GM12872 (cell line): ENCODE measurements at regions not wholly inside any gene's neighbourhood (a gene's known extent, or its start where the extent isn't known, plus 50 kb on each side); places are given as distances from the start of the nearest gene placed in this dataset.

Experiments used
- CTCF ChIP-seq: IDR thresholded peaks from 3 replicates; pipeline ENCODE4 v1.5.1; 2011; ENCODE audit warnings: low read depth, mild to moderate bottlenecking, low read length, moderate library complexity; ENCODE audit not compliant: insufficient read depth

DNA sequence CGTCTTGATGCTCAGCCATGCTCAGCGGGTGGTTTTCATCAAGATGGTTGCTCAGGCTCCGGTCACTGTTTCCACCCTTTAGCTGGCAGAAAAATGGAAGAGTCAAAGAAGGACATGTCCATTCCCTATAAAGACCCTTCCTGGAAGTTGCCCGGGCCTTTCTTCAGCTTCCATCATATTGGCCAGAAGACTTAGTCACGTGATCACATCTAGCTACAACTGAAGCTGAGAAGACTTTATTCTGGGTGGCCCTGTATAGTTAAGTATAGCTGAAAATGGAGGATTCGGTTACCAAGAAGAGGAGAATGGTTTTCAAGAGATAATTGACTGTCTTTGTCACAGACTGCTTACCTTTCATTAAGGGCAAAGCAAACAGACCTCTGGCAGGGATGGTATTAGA is 296.7 kb upstream of the CASK start:
- TF ChIP-seq CTCF: no peak

- no peak for TF ChIP-seq CTCF
Measured at GRCh38 chrX:42219231-42219630, 295.9 kb upstream of the CASK start.

- TF ChIP-seq CTCF: no peak
Measured at GRCh38 chrX:42195506-42195905, 272.2 kb upstream of the CASK start.

GRCh38 chrX:42189576-42189975 is 266.2 kb upstream of the CASK start:
- TF ChIP-seq CTCF: no peak

- no peak for TF ChIP-seq CTCF
Measured at GRCh38 chrX:42188730-42189129, 265.4 kb upstream of the CASK start.

GRCh38 chrX:42176789-42177188 is 253.4 kb upstream of the CASK start:
- TF ChIP-seq CTCF: no peak

DNA sequence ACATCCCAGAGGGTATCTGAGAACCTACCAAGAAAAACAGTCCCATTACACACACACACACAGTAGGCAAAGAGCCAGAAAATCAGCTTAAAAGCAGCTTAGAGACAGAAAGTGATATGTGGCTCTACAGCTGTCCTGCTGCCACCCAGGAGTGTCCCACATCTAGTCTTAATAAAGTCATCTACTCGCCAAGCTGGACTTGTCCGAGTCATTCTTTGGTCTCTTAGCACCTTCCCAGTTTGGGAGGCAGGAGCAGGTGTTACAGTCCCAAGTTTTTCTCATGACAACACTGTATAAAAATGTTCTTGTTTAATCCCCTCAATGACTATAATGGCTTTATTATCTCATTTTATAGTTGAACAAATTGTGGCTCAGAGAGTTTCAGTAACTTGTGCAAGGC is 252.5 kb upstream of the CASK start:
- TF ChIP-seq CTCF: no peak

- no peak for TF ChIP-seq CTCF
Measured at GRCh38 chrX:42151808-42152207, 228.5 kb upstream of the CASK start.
